GM12878 (cell line): ENCODE measurements at regions not wholly inside any gene's neighbourhood (a gene's known extent, or its start where the extent isn't known, plus 50 kb on each side); places are given as distances from the start of the nearest gene placed in this dataset.

Experiments
- ATF7 ChIP-seq: fragments of 450-650 bp; IDR thresholded peaks from 2 replicates; pipeline ENCODE4 v1.6.1; 2016; ENCODE audit warnings: low read depth, mild to moderate bottlenecking
- EP300 ChIP-seq, 2 experiments: fragments of 150-350 bp in 1 of 2; IDR thresholded peaks; 2 replicates each; pipeline ENCODE4 v1.6.1; 2011 to 2012; ENCODE audit warnings: low read depth in 2 of 2, low read length in 2 of 2, borderline replicate concordance in 1 of 2, improper control_type of control experiment in 1 of 2, inconsistent platforms in 1 of 2; ENCODE audit not compliant: control insufficient read depth in 1 of 2
- EZH2 ChIP-seq: IDR thresholded peaks from 2 replicates; pipeline ENCODE4 v1.6.1; 2012; ENCODE audit warnings: low read depth, mild to moderate bottlenecking, control low read depth, inconsistent platforms, low read length, borderline replicate concordance; ENCODE audit not compliant: control insufficient read depth
- HDGF ChIP-seq: fragments of 450-650 bp; IDR thresholded peaks from 2 replicates; pipeline ENCODE4 v1.6.1; 2016; ENCODE audit warnings: antibody characterized with exemption
- IRF4 ChIP-seq: IDR thresholded peaks from 2 replicates; pipeline ENCODE4 v1.6.1; 2011; ENCODE audit warnings: low read depth, low read length
- KDM1A ChIP-seq: fragments of 200-600 bp; sonication (generic); IDR thresholded peaks from 2 replicates; pipeline ENCODE4 v1.6.1; 2016; ENCODE audit warnings: borderline replicate concordance
- MEF2A ChIP-seq: IDR thresholded peaks from 2 replicates; pipeline ENCODE4 v1.6.1; 2011; ENCODE audit warnings: low read depth, mild to moderate bottlenecking, low read length, moderate library complexity; ENCODE audit not compliant: insufficient read depth
- MTA3 ChIP-seq: IDR thresholded peaks from 2 replicates; pipeline ENCODE4 v1.6.1; 2012; ENCODE audit warnings: low read length, inconsistent platforms, borderline replicate concordance
- NFIC ChIP-seq: IDR thresholded peaks from 2 replicates; pipeline ENCODE4 v1.6.1; 2012; ENCODE audit warnings: low read depth, mild to moderate bottlenecking, inconsistent platforms, low read length, moderate library complexity
- NFYA ChIP-seq: IDR thresholded peaks from 2 replicates; pipeline ENCODE4 v1.6.1; 2011; ENCODE audit warnings: low read depth, mild to moderate bottlenecking, low read length, improper control_type of control experiment, borderline replicate concordance
- POLR2A ChIP-seq: IDR thresholded peaks from 2 replicates; pipeline ENCODE4 v1.6.1; 2011; ENCODE audit warnings: low read depth, mild to moderate bottlenecking, low read length
- SMC3 ChIP-seq: IDR thresholded peaks from 2 replicates; pipeline ENCODE4 v1.6.1; 2011; ENCODE audit warnings: low read length, improper control_type of control experiment, borderline replicate concordance
- ZNF622 ChIP-seq: fragments of 450-650 bp; IDR thresholded peaks from 2 replicates; pipeline ENCODE4 v1.6.1; 2017; ENCODE audit warnings: mild to moderate bottlenecking, inconsistent platforms
- TF ChIP-seq, protein P1 (sequence below): IDR thresholded peaks from 2 replicates; pipeline ENCODE4 v1.6.1; 2011; ENCODE audit warnings: low read depth, low read length, improper control_type of control experiment, borderline replicate concordance

DNA sequence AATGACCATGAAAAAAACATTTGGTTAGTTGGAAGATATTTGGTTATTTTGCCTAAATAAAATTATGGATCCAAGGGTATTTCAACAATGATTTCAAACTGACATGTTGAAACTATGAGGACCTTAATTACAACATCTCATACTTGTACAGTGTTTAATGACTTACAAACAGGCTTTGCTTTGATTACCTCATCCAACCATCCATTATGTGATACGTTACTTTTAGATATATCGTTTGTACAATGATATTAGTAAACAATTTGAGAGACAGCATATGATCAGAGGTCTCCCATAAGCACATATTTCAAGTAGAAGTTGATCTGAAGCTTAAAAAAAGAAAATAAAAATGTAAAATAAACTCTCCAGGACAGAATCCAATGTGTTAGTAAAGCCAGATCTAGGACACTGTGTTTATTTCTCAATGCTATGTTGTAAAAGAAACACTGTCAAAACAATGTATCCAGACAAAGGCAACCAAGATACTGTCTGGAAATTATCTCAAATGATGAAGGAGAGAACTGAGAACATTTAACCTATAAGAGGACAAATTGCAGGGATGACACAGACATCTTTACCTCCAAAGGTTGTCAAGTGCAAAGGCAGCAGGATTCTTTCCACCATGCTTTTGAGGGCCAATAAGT lies 116.0 kb upstream of the TARS1 start:
- TF ChIP-seq POLR2A = no peak
- no peak for TF ChIP-seq MEF2A
- TF ChIP-seq EP300 (IDR thresholded peaks at IDR 0.05; ENCODE audit: borderline replicate concordance in 1 of 2, control insufficient read depth in 1 of 2, low read depth in 2 of 2, low read length in 2 of 2) = no peak
- TF ChIP-seq KDM1A = no peak
- no peak for TF ChIP-seq NFIC
- TF ChIP-seq IRF4 = no peak
- no peak for TF ChIP-seq ZNF622
- no peak for TF ChIP-seq NFYA
- TF ChIP-seq, protein P1, sequence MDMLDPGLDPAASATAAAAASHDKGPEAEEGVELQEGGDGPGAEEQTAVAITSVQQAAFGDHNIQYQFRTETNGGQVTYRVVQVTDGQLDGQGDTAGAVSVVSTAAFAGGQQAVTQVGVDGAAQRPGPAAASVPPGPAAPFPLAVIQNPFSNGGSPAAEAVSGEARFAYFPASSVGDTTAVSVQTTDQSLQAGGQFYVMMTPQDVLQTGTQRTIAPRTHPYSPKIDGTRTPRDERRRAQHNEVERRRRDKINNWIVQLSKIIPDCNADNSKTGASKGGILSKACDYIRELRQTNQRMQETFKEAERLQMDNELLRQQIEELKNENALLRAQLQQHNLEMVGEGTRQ = no peak
- no peak for TF ChIP-seq SMC3
- no peak for TF ChIP-seq MTA3
- no peak for TF ChIP-seq EZH2
- no peak for TF ChIP-seq HDGF
- no peak for TF ChIP-seq ATF7
